SW 1271 (cell line): ENCODE measurements at regions not wholly inside any gene's neighbourhood (a gene's known extent, or its start where the extent isn't known, plus 50 kb on each side); places are given as distances from the start of the nearest gene placed in this dataset.
A peak's percentile ranks its signal among the peaks of the same experiment; 100 is the strongest.
"Not testable (repeated sequence)": the region's sequence is repeated elsewhere in the genome, so short reads cannot be mapped to it uniquely, and the experiment has no call there.

Experiments used
- DNase-seq, 2 experiments: peaks; one replicate each; lab custom pipeline; 2025; lab: John Stamatoyannopoulos, UW

GRCh38 chr2:193847991-193848390 is 1653.3 kb upstream of the TMEFF2 start:
- DNase-seq: no peak

- no peak for DNase-seq
These were observed 1652.4 kb upstream of the TMEFF2 start for GRCh38 chr2:193847130-193847529.

- DNase-seq: no peak
These were observed 1650.9 kb upstream of the TMEFF2 start for GRCh38 chr2:193845604-193846003.

GRCh38 chr2:193843675-193844074 is 1648.9 kb upstream of the TMEFF2 start:
- no peak for DNase-seq

GRCh38 chr2:193841384-193842150 is 1646.8 kb upstream of the TMEFF2 start:
- DNase-seq: no peak

- no peak for DNase-seq
These were observed 1642.5 kb upstream of the TMEFF2 start for GRCh38 chr2:193837111-193837738.

GRCh38 chr2:193836424-193837006 is 1641.8 kb upstream of the TMEFF2 start:
- DNase-seq: not testable (repeated sequence)

GRCh38 chr2:193833895-193834294 is 1639.2 kb upstream of the TMEFF2 start:
- peak in 1 of 2 experiments; percentile 21 for DNase-seq

- DNase-seq: peak; percentile 18 to 25
These were observed 1629.7 kb upstream of the TMEFF2 start for GRCh38 chr2:193824474-193824873.

GRCh38 chr2:193818801-193819499 is 1624.2 kb upstream of the TMEFF2 start:
- DNase-seq: no peak

- DNase-seq: no peak
These were observed 1621.3 kb upstream of the TMEFF2 start for GRCh38 chr2:193816008-193816407.

GRCh38 chr2:193810533-193810932 is 1615.8 kb upstream of the TMEFF2 start:
- DNase-seq: no peak

- DNase-seq: no peak
These were observed 1614.1 kb upstream of the TMEFF2 start for GRCh38 chr2:193808877-193809276.

GRCh38 chr2:193806088-193806774 is 1611.5 kb upstream of the TMEFF2 start:
- DNase-seq: no peak

- DNase-seq: no peak
These were observed 1602.1 kb upstream of the TMEFF2 start for GRCh38 chr2:193796847-193797246.

GRCh38 chr2:193793914-193794313 is 1599.2 kb upstream of the TMEFF2 start:
- no peak for DNase-seq

- no peak for DNase-seq
These were observed 1588.9 kb upstream of the TMEFF2 start for GRCh38 chr2:193783681-193784080.

- DNase-seq: no peak
These were observed 1583.6 kb upstream of the TMEFF2 start for GRCh38 chr2:193778293-193778692.

GRCh38 chr2:193776988-193777387 is 1582.3 kb upstream of the TMEFF2 start:
- DNase-seq: no peak

- DNase-seq: no peak
These were observed 1579.4 kb upstream of the TMEFF2 start for GRCh38 chr2:193774166-193774565.

- no peak for DNase-seq
These were observed 1556.6 kb upstream of the TMEFF2 start for GRCh38 chr2:193751299-193751698.

- DNase-seq: no peak
These were observed 1554.8 kb upstream of the TMEFF2 start for GRCh38 chr2:193749485-193749884.
